Caco-2 (cell line): ENCODE measurements at regions not wholly inside any gene's neighbourhood (a gene's known extent, or its start where the extent isn't known, plus 50 kb on each side); places are given as distances from the start of the nearest gene placed in this dataset.

Experiments used
- BruUV-seq: library from RNA; stranded (reverse); fragments of 400-500 nt; replicated peaks from 2 replicates; lab custom pipeline; 2021; lab: Mats Ljungman, UMichigan
- CTCF ChIA-PET: fragments of 300-600 bp; sonication (Branson Sonifier 250); formaldehyde crosslinking; loops from one replicate; lab custom pipeline; 2022; ENCODE audit warnings: antibody characterized with exemption; lab: Charles Lee
- POLR2A ChIA-PET: fragments of 300-600 bp; sonication (Branson Sonifier 250); formaldehyde crosslinking; loops from one replicate; lab custom pipeline; 2022; ENCODE audit warnings: antibody characterized with exemption; lab: Charles Lee
- DNase-seq, 2 experiments: peaks; one replicate each; pipeline versions ENCODE4 v3.0.0 to v3.0.0-alpha.2; 2020 to 2022
- H3K27me3 ChIP-seq: replicated peaks from 2 replicates; pipeline ENCODE4 v1.6.0; 2011; ENCODE audit warnings: low read length; ENCODE audit not compliant: control insufficient read depth, insufficient read depth
- H3K36me3 ChIP-seq: 2 replicates; pipeline ENCODE4 v1.5.1; 2011; ENCODE audit warnings: low read length; ENCODE audit not compliant: control insufficient read depth, insufficient read depth
- H3K4me1 ChIP-seq: fragments of 250-450 bp; sonication (Bioruptor Pico); 2 replicates; pipeline ENCODE4 v1.5.1; 2020; ENCODE audit warnings: mild to moderate bottlenecking
- H3K4me3 ChIP-seq: 2 replicates; pipeline ENCODE4 v1.5.1; 2011; ENCODE audit warnings: low read depth, mild to moderate bottlenecking, control low read depth, low read length
- H3K9me3 ChIP-seq: fragments of 250-450 bp; sonication (Bioruptor Pico); 2 replicates; pipeline ENCODE4 v1.5.1; 2020; ENCODE audit warnings: mild to moderate bottlenecking, moderate library complexity
- H3K27ac Mint-ChIP-seq: one replicate; pipeline ENCODE4 v1.8.0; 2022; ENCODE audit warnings: mixed read lengths; ENCODE audit not compliant: unreplicated experiment
- H3K27me3 Mint-ChIP-seq: one replicate; pipeline ENCODE4 v1.8.0; 2022; ENCODE audit warnings: mixed read lengths; ENCODE audit not compliant: insufficient read depth, unreplicated experiment
- H3K36me3 Mint-ChIP-seq: one replicate; pipeline ENCODE4 v1.8.0; 2022; ENCODE audit warnings: mild to moderate bottlenecking, mixed read lengths; ENCODE audit not compliant: insufficient read depth, unreplicated experiment
- H3K4me1 Mint-ChIP-seq: one replicate; pipeline ENCODE4 v1.8.0; 2022; ENCODE audit warnings: low read depth, mixed read lengths; ENCODE audit not compliant: unreplicated experiment
- H3K4me3 Mint-ChIP-seq: one replicate; pipeline ENCODE4 v1.8.0; 2022; ENCODE audit warnings: mild to moderate bottlenecking, moderate library complexity, mixed read lengths; ENCODE audit not compliant: unreplicated experiment
- H3K9me3 Mint-ChIP-seq: one replicate; pipeline ENCODE4 v1.8.0; 2022; ENCODE audit warnings: mixed read lengths; ENCODE audit not compliant: unreplicated experiment
- intact Hi-C: fragments of 100-400 bp; cut with micrococcal nuclease; formaldehyde crosslinking; loops from one replicate; pipeline ENCODE4 v1.10.0; 2022; ENCODE audit not compliant: unreplicated experiment
- TF ChIP-seq, protein P1 (sequence below), 2 experiments: fragments of 200-600 bp in 1 of 2; IDR thresholded peaks; 1 replicate in 1 of 2; 2 replicates in 1 of 2; pipeline versions ENCODE4 v1.5.1 to v1.8.0; 2011 to 2022; ENCODE audit warnings: antibody characterized with exemption in 1 of 2, control low read depth in 1 of 2, inconsistent platforms in 1 of 2, low read depth in 1 of 2, low read length in 1 of 2, mild to moderate bottlenecking in 1 of 2, moderate library complexity in 1 of 2; ENCODE audit not compliant: insufficient read depth in 1 of 2, severe bottlenecking in 1 of 2, unreplicated experiment in 1 of 2

DNA sequence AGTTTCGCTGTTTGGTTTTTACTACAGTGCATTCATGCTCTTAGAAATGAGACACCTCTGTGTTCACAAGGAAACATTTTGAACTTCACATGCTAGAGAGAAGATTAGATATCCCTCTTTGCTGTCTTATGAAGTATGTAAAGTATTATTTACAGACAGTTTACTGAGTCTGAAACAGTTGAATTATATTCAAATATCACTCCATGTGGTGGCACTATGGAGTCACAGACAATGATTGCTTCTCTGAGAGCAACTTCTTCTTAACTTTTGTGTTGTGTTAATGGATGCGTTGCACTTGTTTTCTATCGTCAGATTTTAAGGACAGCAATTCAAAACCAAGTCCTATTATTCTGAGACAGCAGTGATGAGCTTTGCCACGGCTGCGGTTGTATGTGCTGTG is 823.6 kb downstream of the GALR1 start:
- intact Hi-C loops: no loop called here
- CTCF ChIA-PET: no interaction called here

DNA sequence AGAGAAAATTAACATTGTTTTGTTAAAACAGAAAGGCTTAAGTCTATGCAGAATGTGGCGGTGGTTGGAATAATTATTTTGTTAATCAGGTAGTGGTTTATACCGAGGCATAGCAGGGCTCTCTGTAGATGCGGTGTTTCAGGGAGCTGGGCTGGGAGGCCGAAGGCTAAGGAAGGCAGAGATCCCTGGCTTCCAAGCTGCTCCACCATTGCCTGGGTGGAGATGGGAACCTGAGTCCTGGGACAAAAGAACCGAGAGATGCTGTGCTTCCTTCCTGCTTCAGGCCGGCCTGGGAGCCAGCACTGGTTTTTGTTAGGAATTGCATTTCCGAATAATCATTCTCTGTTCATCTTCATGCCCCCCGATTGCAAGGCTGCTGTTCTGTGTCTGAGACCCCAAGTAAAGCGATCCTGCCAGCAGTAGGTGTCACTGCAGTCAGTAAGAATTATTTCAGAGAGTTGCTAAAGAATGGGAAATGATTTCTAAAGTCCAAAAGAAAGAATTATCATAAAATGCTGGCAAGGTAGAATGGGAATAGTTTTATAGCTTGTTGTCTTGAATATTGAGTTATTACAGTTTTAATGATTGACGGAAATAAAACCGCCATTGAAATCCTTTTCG is 824.9 kb downstream of the GALR1 start:
- Mint-ChIP-seq H3K36me3 (no peaks in the 10 kb centered on the region), H3K27me3 (peaks cover 2% of the 10 kb centered on the region), H3K4me1 (no peaks in the 10 kb centered on the region), H3K27ac (no peak overlapping the region), H3K9me3 (no peaks in the 10 kb centered on the region), H3K4me3 (no peak overlapping the region)
- Histone ChIP-seq H3K9me3 (no peaks in the 10 kb centered on the region), H3K36me3 (no peaks in the 10 kb centered on the region), H3K4me1 (no peaks in the 10 kb centered on the region), H3K4me3 (no peak overlapping the region), H3K27me3 (no peaks in the 10 kb centered on the region)
- intact Hi-C loops: loop anchor here (5.0 kb wide), 1 partner anchor 908 kb away; no protein-coding TSS in a partner anchor
- POLR2A ChIA-PET: no interaction called here
- BruUV-seq: no TSS peak
- TF ChIP-seq, protein P1, sequence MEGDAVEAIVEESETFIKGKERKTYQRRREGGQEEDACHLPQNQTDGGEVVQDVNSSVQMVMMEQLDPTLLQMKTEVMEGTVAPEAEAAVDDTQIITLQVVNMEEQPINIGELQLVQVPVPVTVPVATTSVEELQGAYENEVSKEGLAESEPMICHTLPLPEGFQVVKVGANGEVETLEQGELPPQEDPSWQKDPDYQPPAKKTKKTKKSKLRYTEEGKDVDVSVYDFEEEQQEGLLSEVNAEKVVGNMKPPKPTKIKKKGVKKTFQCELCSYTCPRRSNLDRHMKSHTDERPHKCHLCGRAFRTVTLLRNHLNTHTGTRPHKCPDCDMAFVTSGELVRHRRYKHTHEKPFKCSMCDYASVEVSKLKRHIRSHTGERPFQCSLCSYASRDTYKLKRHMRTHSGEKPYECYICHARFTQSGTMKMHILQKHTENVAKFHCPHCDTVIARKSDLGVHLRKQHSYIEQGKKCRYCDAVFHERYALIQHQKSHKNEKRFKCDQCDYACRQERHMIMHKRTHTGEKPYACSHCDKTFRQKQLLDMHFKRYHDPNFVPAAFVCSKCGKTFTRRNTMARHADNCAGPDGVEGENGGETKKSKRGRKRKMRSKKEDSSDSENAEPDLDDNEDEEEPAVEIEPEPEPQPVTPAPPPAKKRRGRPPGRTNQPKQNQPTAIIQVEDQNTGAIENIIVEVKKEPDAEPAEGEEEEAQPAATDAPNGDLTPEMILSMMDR (IDR thresholded peaks at IDR 0.05; ENCODE audit: insufficient read depth in 1 of 2, low read depth in 1 of 2, low read length in 1 of 2, severe bottlenecking in 1 of 2, unreplicated experiment in 1 of 2): no peak
- CTCF ChIA-PET: no interaction called here
- no peak for DNase-seq

More for the DNA sequence above, 823.6 kb downstream of the GALR1 start:
- Histone ChIP-seq H3K4me1 (no peaks in the 10 kb centered on the region), H3K9me3 (no peaks in the 10 kb centered on the region), H3K36me3 (no peaks in the 10 kb centered on the region), H3K27me3 (no peaks in the 10 kb centered on the region), H3K4me3 (no peak overlapping the region)
- Mint-ChIP-seq H3K4me1 (no peaks in the 10 kb centered on the region), H3K9me3 (no peaks in the 10 kb centered on the region), H3K27me3 (peaks cover 1% of the 10 kb centered on the region), H3K4me3 (no peak overlapping the region), H3K27ac (no peak overlapping the region), H3K36me3 (no peaks in the 10 kb centered on the region)
- POLR2A ChIA-PET: no interaction called here
- TF ChIP-seq, protein P1 (IDR thresholded peaks at IDR 0.05; ENCODE audit: insufficient read depth in 1 of 2, low read depth in 1 of 2, low read length in 1 of 2, severe bottlenecking in 1 of 2, unreplicated experiment in 1 of 2): no peak
- BruUV-seq: no TSS peak
- no peak for DNase-seq

DNA sequence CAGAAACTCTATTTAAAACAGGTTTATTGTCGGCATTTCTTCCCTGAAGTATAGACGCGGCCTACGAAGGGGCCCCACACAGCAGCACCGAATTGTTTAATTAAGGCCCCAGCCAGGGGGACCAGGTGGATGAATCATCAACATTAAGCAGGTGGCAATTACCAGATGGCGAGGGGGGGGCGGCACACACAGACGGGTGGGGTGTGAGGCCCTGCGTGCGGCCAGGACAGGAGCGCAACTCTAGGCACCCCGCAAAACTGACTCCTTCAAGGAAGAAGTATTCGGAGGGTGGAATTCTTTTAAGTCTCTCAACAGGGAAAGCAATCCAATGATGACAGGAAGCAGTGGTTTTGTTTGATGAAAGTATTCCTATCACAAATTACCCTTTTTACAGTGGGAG is 830.4 kb downstream of the GALR1 start:
- ChIA-PET POLR2A (no interaction called here), CTCF (no interaction called here)
- intact Hi-C loops: no loop called here
- Mint-ChIP-seq H3K9me3 (no peaks in the 10 kb centered on the region), H3K27ac (no peak overlapping the region), H3K4me3 (no peak overlapping the region), H3K27me3 (peaks cover 2% of the 10 kb centered on the region), H3K36me3 (no peaks in the 10 kb centered on the region), H3K4me1 (no peaks in the 10 kb centered on the region)
- Histone ChIP-seq H3K9me3 (no peaks in the 10 kb centered on the region), H3K4me3 (no peak overlapping the region), H3K36me3 (no peaks in the 10 kb centered on the region), H3K27me3 (no peaks in the 10 kb centered on the region), H3K4me1 (no peaks in the 10 kb centered on the region)
- no peak for DNase-seq
- TF ChIP-seq, protein P1 (IDR thresholded peaks at IDR 0.05; ENCODE audit: insufficient read depth in 1 of 2, low read depth in 1 of 2, low read length in 1 of 2, severe bottlenecking in 1 of 2, unreplicated experiment in 1 of 2): no peak
- BruUV-seq: no TSS peak
